WERI-Rb-1 (cell line): ENCODE measurements at regions not wholly inside any gene's neighbourhood (a gene's known extent, or its start where the extent isn't known, plus 50 kb on each side); places are given as distances from the start of the nearest gene placed in this dataset.

Source experiments
- DNase-seq: peaks from one replicate; pipeline ENCODE4 v3.0.0-alpha.2; 2020
- H3K27ac ChIP-seq: fragments of 250-450 bp; sonication (Bioruptor Pico); 2 replicates; pipeline ENCODE4 v1.5.1; 2020; ENCODE audit warnings: mild to moderate bottlenecking, moderate library complexity
- H3K27me3 ChIP-seq: fragments of 250-450 bp; sonication (Bioruptor Pico); 2 replicates; pipeline ENCODE4 v1.5.1; 2021; ENCODE audit warnings: mild to moderate bottlenecking, low read depth, moderate library complexity; ENCODE audit not compliant: insufficient read depth, severe bottlenecking
- H3K36me3 ChIP-seq: fragments of 250-450 bp; sonication (Bioruptor Pico); 2 replicates; pipeline ENCODE4 v1.5.1; 2020; ENCODE audit warnings: mild to moderate bottlenecking, moderate library complexity
- H3K4me3 ChIP-seq: 2 replicates; pipeline ENCODE4 v1.5.1; 2011; ENCODE audit warnings: low read depth, mild to moderate bottlenecking, control low read depth, low read length
- H3K9me3 ChIP-seq: fragments of 250-450 bp; sonication (Bioruptor Pico); 2 replicates; pipeline ENCODE4 v1.5.1; 2021; ENCODE audit warnings: mild to moderate bottlenecking, moderate library complexity; ENCODE audit not compliant: severe bottlenecking
- CTCF ChIP-seq: IDR thresholded peaks from 2 replicates; pipeline ENCODE4 v1.5.1; 2011; ENCODE audit warnings: low read depth, mild to moderate bottlenecking, control low read depth, inconsistent platforms, low read length

GRCh38 chr7:17421941-17422340 lies 123.5 kb downstream of the AHR start:
- Histone ChIP-seq H3K36me3 (no peaks in the 10 kb centered on the region), H3K9me3 (no peaks in the 10 kb centered on the region), H3K4me3 (no peak overlapping the region), H3K27me3 (no peaks in the 10 kb centered on the region), H3K27ac (no peak overlapping the region)
- no peak for DNase-seq
- no peak for TF ChIP-seq CTCF

GRCh38 chr7:17422966-17423365 lies 124.5 kb downstream of the AHR start:
- Histone ChIP-seq H3K36me3 (no peaks in the 10 kb centered on the region), H3K4me3 (no peak overlapping the region), H3K27ac (no peak overlapping the region), H3K27me3 (no peaks in the 10 kb centered on the region), H3K9me3 (no peaks in the 10 kb centered on the region)
- no peak for TF ChIP-seq CTCF
- no peak for DNase-seq

- no peak for DNase-seq
Observed at GRCh38 chr7:17427924-17428323, 129.5 kb downstream of the AHR start.

GRCh38 chr7:17429579-17429978 lies 131.1 kb downstream of the AHR start:
- no peak for TF ChIP-seq CTCF
- no peak overlapping the region for H3K4me3 ChIP-seq
- H3K9me3 ChIP-seq, result no peaks in the 10 kb centered on the region
- no peak for DNase-seq
- H3K36me3 ChIP-seq, result no peaks in the 10 kb centered on the region
- no peaks in the 10 kb centered on the region for H3K27me3 ChIP-seq
- no peak overlapping the region for H3K27ac ChIP-seq

More at GRCh38 chr7:17427924-17428323, 129.5 kb downstream of the AHR start:
- H3K27ac ChIP-seq, result no peak overlapping the region
- no peaks in the 10 kb centered on the region for H3K9me3 ChIP-seq
- H3K4me3 ChIP-seq, result no peak overlapping the region
- no peak for TF ChIP-seq CTCF
- H3K27me3 ChIP-seq, result no peaks in the 10 kb centered on the region
- H3K36me3 ChIP-seq, result no peaks in the 10 kb centered on the region

GRCh38 chr7:17432793-17433192 lies 134.3 kb downstream of the AHR start:
- Histone ChIP-seq H3K27ac (no peak overlapping the region), H3K36me3 (no peaks in the 10 kb centered on the region), H3K4me3 (no peak overlapping the region), H3K27me3 (no peaks in the 10 kb centered on the region), H3K9me3 (no peaks in the 10 kb centered on the region)
- no peak for DNase-seq
- TF ChIP-seq CTCF, result no peak

- no peaks in the 10 kb centered on the region for H3K27me3 ChIP-seq
- H3K27ac ChIP-seq, result no peak overlapping the region
- H3K9me3 ChIP-seq, result no peaks in the 10 kb centered on the region
- H3K4me3 ChIP-seq, result no peak overlapping the region
- DNase-seq, result no peak
- H3K36me3 ChIP-seq, result no peaks in the 10 kb centered on the region
- no peak for TF ChIP-seq CTCF
Observed at GRCh38 chr7:17434191-17434590, 135.7 kb downstream of the AHR start.
